ENCODE measurements at regions not wholly inside any gene's neighbourhood (a gene's known extent, or its start where the extent isn't known, plus 50 kb on each side); places are given as distances from the start of the nearest gene placed in this dataset.

- H3K9me3 ChIP-seq (ENCODE audit: control insufficient read depth in 4 of 4, low read length in 3 of 4) = no peaks in the 10 kb centered on the region
- TF ChIP-seq TAF1 (conservative IDR thresholded peaks at IDR 0.05) = no peak
- peak in 1 of 2 donors; percentile 18 for TF ChIP-seq RAD21 (IDR thresholded peaks at IDR 0.05)
- TF ChIP-seq HNF4A (conservative IDR thresholded peaks at IDR 0.05) = no peak
- H3K9ac ChIP-seq (ENCODE audit: low read depth in 1 of 2, low read length in 2 of 2) = no peak overlapping the region
- H3K4me1 ChIP-seq (ENCODE audit: control insufficient read depth in 4 of 4, insufficient read depth in 4 of 4, low read length in 3 of 4) = no peaks in the 10 kb centered on the region
- DNase-seq (ENCODE audit: low spot score) = peak; percentile 25
- H3K27me3 ChIP-seq (ENCODE audit: control insufficient read depth in 4 of 4, insufficient read depth in 4 of 4, low read length in 3 of 4) = no peaks in the 10 kb centered on the region
- H3K36me3 ChIP-seq (ENCODE audit: control insufficient read depth in 4 of 4, insufficient read depth in 3 of 4, low read depth in 1 of 4, low read length in 3 of 4) = no peaks in the 10 kb centered on the region
- 67% methylated on average over 6 of the region's 6 CpGs for WGBS
- H3K27ac ChIP-seq (ENCODE audit: low read depth in 1 of 2, low read length in 2 of 2) = no peak overlapping the region
- no peak overlapping the region for H3K4me3 ChIP-seq (ENCODE audit: low read depth in 1 of 3, low read length in 3 of 3)
Observed at GRCh38 chr10:110446954-110447608, 50.6 kb upstream of the DUSP5 start.

GRCh38 chr10:110447886-110448285, 49.8 kb upstream of the DUSP5 start:
- DNase-seq (ENCODE audit: low spot score) = no peak
- no peak overlapping the region for H3K4me3 ChIP-seq (ENCODE audit: low read depth in 1 of 3, low read length in 3 of 3)
- WGBS = 95% methylated on average over 1 of the region's 1 CpG
- H3K9me3 ChIP-seq (ENCODE audit: control insufficient read depth in 4 of 4, low read length in 3 of 4) = no peaks in the 10 kb centered on the region
- no peaks in the 10 kb centered on the region for H3K4me1 ChIP-seq (ENCODE audit: control insufficient read depth in 4 of 4, insufficient read depth in 4 of 4, low read length in 3 of 4)
- no peaks in the 10 kb centered on the region for H3K36me3 ChIP-seq (ENCODE audit: control insufficient read depth in 4 of 4, insufficient read depth in 3 of 4, low read depth in 1 of 4, low read length in 3 of 4)
- H3K27ac ChIP-seq (ENCODE audit: low read depth in 1 of 2, low read length in 2 of 2) = no peak overlapping the region
- TF ChIP-seq ZBTB33 (IDR thresholded peaks at IDR 0.05) (no peak), REST (IDR thresholded peaks at IDR 0.05) (no peak), ATF3 (IDR thresholded peaks at IDR 0.05) (no peak), TAF1 (conservative IDR thresholded peaks at IDR 0.05) (no peak), MAX (IDR thresholded peaks at IDR 0.05) (no peak), FOXA2 (IDR thresholded peaks at IDR 0.05) (no peak), RXRA (IDR thresholded peaks at IDR 0.05) (no peak), RAD21 (IDR thresholded peaks at IDR 0.05) (no peak), CTCF (IDR thresholded peaks at IDR 0.05; ENCODE audit: low read depth, low read length, missing input control) (no peak), EGR1 (IDR thresholded peaks at IDR 0.05; ENCODE audit: low read depth in 2 of 2) (no peak), HNF4G (IDR thresholded peaks at IDR 0.05) (no peak), SP1 (IDR thresholded peaks at IDR 0.05) (no peak), GABPA (IDR thresholded peaks at IDR 0.05 in 1 of 2, conservative IDR thresholded peaks at IDR 0.05 in 1 of 2) (no peak), NR2F2 (IDR thresholded peaks at IDR 0.05) (no peak), JUND (IDR thresholded peaks at IDR 0.05) (no peak), YY1 (IDR thresholded peaks at IDR 0.05) (no peak), HNF4A (conservative IDR thresholded peaks at IDR 0.05) (no peak)
- no peaks in the 10 kb centered on the region for H3K27me3 ChIP-seq (ENCODE audit: control insufficient read depth in 4 of 4, insufficient read depth in 4 of 4, low read length in 3 of 4)
- H3K9ac ChIP-seq (ENCODE audit: low read depth in 1 of 2, low read length in 2 of 2) = no peak overlapping the region

Measured in liver (tissue), 8 donors.